ENCODE measurements at regions not wholly inside any gene's neighbourhood (a gene's known extent, or its start where the extent isn't known, plus 50 kb on each side); places are given as distances from the start of the nearest gene placed in this dataset.

DNA sequence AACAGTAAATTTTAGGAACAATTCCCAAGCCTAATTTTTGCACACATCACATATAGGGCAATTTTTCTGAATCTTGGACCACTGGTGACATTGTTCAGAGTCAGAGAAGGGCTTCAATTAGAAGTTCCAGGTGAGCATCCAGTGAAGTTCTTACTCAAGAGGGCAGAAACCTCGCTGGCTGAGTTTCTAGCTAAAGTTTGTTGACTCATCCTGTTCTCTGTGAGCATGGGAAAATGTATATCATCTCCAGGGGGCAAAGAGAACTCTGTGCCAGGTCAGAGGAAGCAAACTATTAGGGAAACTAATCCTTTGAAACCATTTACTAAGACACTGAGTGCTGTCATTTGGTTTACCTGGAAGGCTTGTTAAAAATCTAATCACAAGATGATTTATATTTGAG, 695.6 kb upstream of the IGFBP3 start (continued):
- TF ChIP-seq BHLHE40 (IDR thresholded peaks at IDR 0.05; ENCODE audit: borderline replicate concordance in 1 of 2, low read depth in 2 of 2, low read length in 1 of 2) (no peak), SRF (IDR thresholded peaks at IDR 0.05; ENCODE audit: low read depth in 2 of 2, low read length in 2 of 2) (no peak), FOXM1 (IDR thresholded peaks at IDR 0.05; ENCODE audit: low read depth, low read length) (no peak)
- TF ChIP-seq, protein P1, sequence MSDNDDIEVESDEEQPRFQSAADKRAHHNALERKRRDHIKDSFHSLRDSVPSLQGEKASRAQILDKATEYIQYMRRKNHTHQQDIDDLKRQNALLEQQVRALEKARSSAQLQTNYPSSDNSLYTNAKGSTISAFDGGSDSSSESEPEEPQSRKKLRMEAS (IDR thresholded peaks at IDR 0.05; ENCODE audit: low read depth, low read length) = no peak

DNA sequence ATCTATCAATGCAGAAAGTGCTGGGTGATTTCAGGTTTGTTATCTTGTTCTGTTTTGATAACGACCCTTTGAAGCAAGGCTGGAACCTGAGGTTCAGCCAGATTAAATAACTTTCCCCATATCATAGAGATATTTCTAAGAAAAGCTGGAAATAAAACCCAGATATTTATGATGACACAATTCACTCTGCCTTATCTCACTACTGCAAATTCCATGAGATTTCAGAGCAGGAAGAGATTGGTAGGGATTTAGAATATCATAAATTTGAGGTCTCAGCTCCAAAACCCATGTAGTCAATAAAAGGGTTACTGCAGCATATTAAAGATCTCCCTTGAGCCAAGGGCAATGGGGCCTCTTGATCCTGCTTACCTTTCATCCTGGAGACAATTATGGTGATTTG, 692.5 kb upstream of the IGFBP3 start:
- WGBS (ENCODE audit: insufficient coverage, insufficient replicate concordance, low lambda C conversion rate, missing lambda C conversion rate) = 0% methylated on average over 1 of the region's 1 CpG
- Histone ChIP-seq H3K36me3 (ENCODE audit: control insufficient read depth in 2 of 2, insufficient read depth in 2 of 2, low read length in 1 of 2) (no peaks in the 10 kb centered on the region), H3K4me1 (ENCODE audit: control insufficient read depth, insufficient read depth, low read length) (no peaks in the 10 kb centered on the region), H3K4me2 (ENCODE audit: control insufficient read depth, insufficient read depth) (no peak overlapping the region), H3K4me3 (no peak overlapping the region), H3K27me3 (replicated peaks in 1 of 2; ENCODE audit: control insufficient read depth in 2 of 2, insufficient read depth in 2 of 2, low read length in 1 of 2) (no peaks in the 10 kb centered on the region), H4K20me1 (ENCODE audit: control insufficient read depth, insufficient read depth) (no peaks in the 10 kb centered on the region), H3K27ac (ENCODE audit: control insufficient read depth, insufficient read depth) (no peak overlapping the region), H3K79me2 (ENCODE audit: control insufficient read depth, insufficient read depth, low read length) (no peaks in the 10 kb centered on the region), H2AFZ (ENCODE audit: control insufficient read depth, low read depth, low read length) (no peak overlapping the region), H3K9me3 (replicated peaks; ENCODE audit: control insufficient read depth, insufficient read depth, low read length) (no peaks in the 10 kb centered on the region), H3K9ac (ENCODE audit: control insufficient read depth, insufficient read depth, low read length) (no peak overlapping the region)
- ChIA-PET CTCF (interaction anchor here (0.6 to 1.7 kb wide), 6 partner anchors 9 to 1398 kb away, joined by 3 to 4 read pairs (median 3); no protein-coding TSS in a partner anchor), RAD21 (ENCODE audit: unreplicated experiment) (interaction anchor here (0.8 to 1.0 kb wide), 2 partner anchors 14 to 25 kb away, joined by 3 read pairs; no protein-coding TSS in a partner anchor), POLR2A (no interaction called here), SMC1A (ENCODE audit: uncharacterized antibody, unreplicated experiment) (interaction anchor here (0.8 to 3.2 kb wide), 12 partner anchors 9 to 256 kb away, joined by 3 to 16 read pairs (median 4); no protein-coding TSS in a partner anchor)
- intact Hi-C loops (cut with micrococcal nuclease; ENCODE audit: unreplicated experiment) = no loop called here
- FAIRE-seq (no peak), ATAC-seq (no peak), DNase-seq (ENCODE audit: low read depth, low spot score) (no peak)
- in situ Hi-C loops (cut with MboI) = no loop called here
- BruUV-seq (replicated peaks) = no TSS peak
- TF ChIP-seq CBFB (IDR thresholded peaks at IDR 0.05; ENCODE audit: low read depth) (no peak), POLR2AphosphoS5 (IDR thresholded peaks at IDR 0.05; ENCODE audit: low read length) (no peak), JUNB (IDR thresholded peaks at IDR 0.05) (no peak), DPF2 (IDR thresholded peaks at IDR 0.05) (no peak), ZBTB33 (IDR thresholded peaks at IDR 0.05) (no peak), WRNIP1 (IDR thresholded peaks at IDR 0.05; ENCODE audit: borderline replicate concordance, low read depth, low read length) (no peak), MYC (IDR thresholded peaks at IDR 0.05; ENCODE audit: insufficient read depth, insufficient read length, insufficient replicate concordance, low read length, severe bottlenecking) (no peak), HDAC6 (IDR thresholded peaks at IDR 0.05; ENCODE audit: unreplicated experiment) (no peak), MYB (IDR thresholded peaks at IDR 0.05; ENCODE audit: borderline replicate concordance, low read depth, low read length) (no peak), SMAD1 (IDR thresholded peaks at IDR 0.05; ENCODE audit: low read depth, partially characterized antibody) (no peak), USF2 (IDR thresholded peaks at IDR 0.05; ENCODE audit: borderline replicate concordance, low read depth, low read length) (no peak), NRF1 (conservative IDR thresholded peaks at IDR 0.05; ENCODE audit: low read depth, low read length) (no peak), POLR2A (IDR thresholded peaks at IDR 0.05; ENCODE audit: low read depth, low read length) (no peak)
- TF ChIP-seq, protein P2, sequence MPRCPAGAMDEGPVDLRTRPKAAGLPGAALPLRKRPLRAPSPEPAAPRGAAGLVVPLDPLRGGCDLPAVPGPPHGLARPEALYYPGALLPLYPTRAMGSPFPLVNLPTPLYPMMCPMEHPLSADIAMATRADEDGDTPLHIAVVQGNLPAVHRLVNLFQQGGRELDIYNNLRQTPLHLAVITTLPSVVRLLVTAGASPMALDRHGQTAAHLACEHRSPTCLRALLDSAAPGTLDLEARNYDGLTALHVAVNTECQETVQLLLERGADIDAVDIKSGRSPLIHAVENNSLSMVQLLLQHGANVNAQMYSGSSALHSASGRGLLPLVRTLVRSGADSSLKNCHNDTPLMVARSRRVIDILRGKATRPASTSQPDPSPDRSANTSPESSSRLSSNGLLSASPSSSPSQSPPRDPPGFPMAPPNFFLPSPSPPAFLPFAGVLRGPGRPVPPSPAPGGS (IDR thresholded peaks at IDR 0.05; ENCODE audit: borderline replicate concordance, insufficient read depth, low read depth, low read length, poor library complexity, severe bottlenecking) = no peak
